IPS-11a (cell line): ENCODE measurements at regions not wholly inside any gene's neighbourhood (a gene's known extent, or its start where the extent isn't known, plus 50 kb on each side); places are given as distances from the start of the nearest gene placed in this dataset.
"Not testable (repeated sequence)": the region's sequence is repeated elsewhere in the genome, so short reads cannot be mapped to it uniquely, and the experiment has no call there.

Experiments
- H3K4me3 ChIP-seq: one replicate; pipeline ENCODE4 v1.5.1; 2013; ENCODE audit warnings: low read depth, low read length, control low read depth

GRCh38 chr2:209261366-209262053 is 162.3 kb upstream of the MAP2 start:
- H3K4me3 ChIP-seq = not testable (repeated sequence)

GRCh38 chr2:209269024-209269423 is 154.8 kb upstream of the MAP2 start:
- H3K4me3 ChIP-seq = no peak overlapping the region

GRCh38 chr2:209276000-209276399 is 147.8 kb upstream of the MAP2 start:
- no peak overlapping the region for H3K4me3 ChIP-seq

GRCh38 chr2:209277444-209277843 is 146.4 kb upstream of the MAP2 start:
- H3K4me3 ChIP-seq = no peak overlapping the region

GRCh38 chr2:209298601-209299000 is 125.2 kb upstream of the MAP2 start:
- H3K4me3 ChIP-seq = no peak overlapping the region

- H3K4me3 ChIP-seq = peak overlapping the region; percentile 20
Observed at GRCh38 chr2:209299478-209299877, 124.4 kb upstream of the MAP2 start.

GRCh38 chr2:209300766-209301165 is 123.1 kb upstream of the MAP2 start:
- peak overlapping the region; percentile 37 for H3K4me3 ChIP-seq

GRCh38 chr2:209305026-209305425 is 118.8 kb upstream of the MAP2 start:
- no peak overlapping the region for H3K4me3 ChIP-seq

- H3K4me3 ChIP-seq = no peak overlapping the region
Observed at GRCh38 chr2:209305746-209306196, 118.1 kb upstream of the MAP2 start.

- H3K4me3 ChIP-seq = no peak overlapping the region
Observed at GRCh38 chr2:209307161-209308001, 116.5 kb upstream of the MAP2 start.

- H3K4me3 ChIP-seq = no peak overlapping the region
Observed at GRCh38 chr2:209308415-209308814, 115.4 kb upstream of the MAP2 start.

GRCh38 chr2:209311948-209312347 is 111.9 kb upstream of the MAP2 start:
- no peak overlapping the region for H3K4me3 ChIP-seq

GRCh38 chr2:209312450-209312849 is 111.4 kb upstream of the MAP2 start:
- H3K4me3 ChIP-seq = not testable (repeated sequence)

- H3K4me3 ChIP-seq = no peak overlapping the region
Observed at GRCh38 chr2:209314653-209315052, 109.2 kb upstream of the MAP2 start.

GRCh38 chr2:209316141-209316540 is 107.7 kb upstream of the MAP2 start:
- no peak overlapping the region for H3K4me3 ChIP-seq

- no peak overlapping the region for H3K4me3 ChIP-seq
Observed at GRCh38 chr2:209321076-209321475, 102.8 kb upstream of the MAP2 start.

GRCh38 chr2:209321581-209321980 is 102.3 kb upstream of the MAP2 start:
- no peak overlapping the region for H3K4me3 ChIP-seq

GRCh38 chr2:209322041-209322440 is 101.8 kb upstream of the MAP2 start:
- no peak overlapping the region for H3K4me3 ChIP-seq

GRCh38 chr2:209322905-209323512 is 100.8 kb upstream of the MAP2 start:
- no peak overlapping the region for H3K4me3 ChIP-seq

GRCh38 chr2:209323738-209324137 is 100.1 kb upstream of the MAP2 start:
- H3K4me3 ChIP-seq = no peak overlapping the region

- no peak overlapping the region for H3K4me3 ChIP-seq
Observed at GRCh38 chr2:209324281-209324680, 99.6 kb upstream of the MAP2 start.
